Astrocyte (in vitro differentiated cells and primary cell): ENCODE measurements at regions not wholly inside any gene's neighbourhood (a gene's known extent, or its start where the extent isn't known, plus 50 kb on each side); places are given as distances from the start of the nearest gene placed in this dataset.

Experiments
- EZH2 ChIP-seq: IDR thresholded peaks from 2 replicates; pipeline ENCODE4 v1.6.1; 2012; ENCODE audit warnings: mild to moderate bottlenecking, low read length, inconsistent platforms; ENCODE audit not compliant: insufficient read depth
- TF ChIP-seq, protein P1 (sequence below): IDR thresholded peaks from 2 replicates; pipeline ENCODE4 v1.5.1; 2011; ENCODE audit warnings: low read depth, mild to moderate bottlenecking, inconsistent platforms, low read length, moderate library complexity; ENCODE audit not compliant: insufficient read depth

GRCh38 chr2:43038696-43039094 lies 187.7 kb downstream of the ZFP36L2 start:
- TF ChIP-seq, protein P1, sequence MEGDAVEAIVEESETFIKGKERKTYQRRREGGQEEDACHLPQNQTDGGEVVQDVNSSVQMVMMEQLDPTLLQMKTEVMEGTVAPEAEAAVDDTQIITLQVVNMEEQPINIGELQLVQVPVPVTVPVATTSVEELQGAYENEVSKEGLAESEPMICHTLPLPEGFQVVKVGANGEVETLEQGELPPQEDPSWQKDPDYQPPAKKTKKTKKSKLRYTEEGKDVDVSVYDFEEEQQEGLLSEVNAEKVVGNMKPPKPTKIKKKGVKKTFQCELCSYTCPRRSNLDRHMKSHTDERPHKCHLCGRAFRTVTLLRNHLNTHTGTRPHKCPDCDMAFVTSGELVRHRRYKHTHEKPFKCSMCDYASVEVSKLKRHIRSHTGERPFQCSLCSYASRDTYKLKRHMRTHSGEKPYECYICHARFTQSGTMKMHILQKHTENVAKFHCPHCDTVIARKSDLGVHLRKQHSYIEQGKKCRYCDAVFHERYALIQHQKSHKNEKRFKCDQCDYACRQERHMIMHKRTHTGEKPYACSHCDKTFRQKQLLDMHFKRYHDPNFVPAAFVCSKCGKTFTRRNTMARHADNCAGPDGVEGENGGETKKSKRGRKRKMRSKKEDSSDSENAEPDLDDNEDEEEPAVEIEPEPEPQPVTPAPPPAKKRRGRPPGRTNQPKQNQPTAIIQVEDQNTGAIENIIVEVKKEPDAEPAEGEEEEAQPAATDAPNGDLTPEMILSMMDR, result no peak
- no peak for TF ChIP-seq EZH2
